NCI-H524 (cell line): ENCODE measurements at regions not wholly inside any gene's neighbourhood (a gene's known extent, or its start where the extent isn't known, plus 50 kb on each side); places are given as distances from the start of the nearest gene placed in this dataset.

ENCODE experiments used
- DNase-seq, 2 experiments: peaks; one replicate each; lab custom pipeline; 2025; lab: John Stamatoyannopoulos, UW

DNA sequence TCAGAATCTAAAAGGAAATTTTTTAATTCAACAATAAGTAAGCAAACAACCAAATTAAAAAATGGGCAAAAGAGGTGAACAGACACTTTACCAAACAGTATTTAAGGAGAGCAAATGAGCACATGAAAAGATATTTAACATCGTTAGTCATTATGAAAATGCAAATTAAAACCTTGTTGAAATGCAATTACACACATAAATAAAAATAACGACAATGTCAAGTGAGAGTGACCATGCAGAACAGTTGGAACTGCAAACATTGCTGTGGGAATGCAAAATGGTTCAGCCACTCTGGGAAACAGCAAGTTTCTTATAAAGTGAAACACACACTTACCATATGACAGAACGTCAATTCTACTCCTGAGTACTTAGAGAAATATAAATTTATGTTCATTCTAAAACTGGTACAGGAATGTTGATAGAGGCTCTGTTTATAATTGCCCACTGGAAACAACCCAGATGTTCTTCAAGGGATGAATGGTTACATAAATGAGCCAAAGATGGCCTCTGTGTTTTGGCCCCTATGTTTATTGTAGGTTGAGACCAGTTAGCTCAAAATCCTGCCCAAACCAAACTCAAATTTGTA, 678.1 kb downstream of the UQCRFS1 start:
- DNase-seq: no peak

DNA sequence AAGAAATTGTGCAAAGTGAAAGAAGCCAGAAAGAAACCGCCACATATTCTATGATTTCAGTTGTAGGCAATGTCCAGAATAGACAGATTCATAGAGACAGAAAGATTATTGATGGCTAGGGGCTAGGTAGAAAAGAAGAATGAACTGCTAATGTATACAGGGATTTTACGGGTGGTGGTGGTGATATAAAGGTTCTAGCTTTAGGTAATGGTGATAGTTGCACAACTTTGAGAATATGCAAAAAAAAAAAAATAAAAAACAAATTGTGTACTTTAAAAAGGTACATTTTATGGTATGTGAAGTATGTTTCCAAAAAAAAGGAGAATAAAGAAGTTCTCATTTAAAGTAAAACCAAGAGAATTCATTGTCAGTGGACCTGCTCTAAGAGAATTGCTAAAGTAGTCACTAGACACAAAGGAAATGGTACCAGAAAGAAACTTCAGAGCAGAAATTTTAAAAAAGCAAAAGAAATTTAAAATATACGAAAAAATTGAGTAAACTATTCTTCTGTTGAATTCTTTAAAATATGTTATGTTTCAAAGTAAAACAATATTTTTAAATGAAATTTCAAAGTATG, 680.1 kb downstream of the UQCRFS1 start:
- no peak for DNase-seq

DNA sequence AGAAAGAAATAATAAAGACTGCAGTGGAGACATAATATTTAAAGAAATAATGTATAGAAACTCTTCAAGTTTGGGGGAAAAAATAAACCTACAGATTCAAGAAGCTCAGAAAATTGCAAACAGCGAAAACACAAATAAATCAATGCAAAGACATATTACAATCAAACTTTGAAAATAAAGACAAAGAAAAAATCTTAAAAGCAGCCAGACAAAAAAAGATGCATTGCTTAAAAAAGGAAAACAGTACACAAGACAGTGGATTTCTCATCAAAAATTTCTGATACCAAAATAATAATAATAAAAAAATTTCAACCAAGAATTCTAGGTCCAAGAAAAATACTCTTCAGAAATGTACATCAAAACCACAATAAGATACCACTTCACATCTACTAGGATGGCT, 681.0 kb downstream of the UQCRFS1 start:
- no peak for DNase-seq

DNA sequence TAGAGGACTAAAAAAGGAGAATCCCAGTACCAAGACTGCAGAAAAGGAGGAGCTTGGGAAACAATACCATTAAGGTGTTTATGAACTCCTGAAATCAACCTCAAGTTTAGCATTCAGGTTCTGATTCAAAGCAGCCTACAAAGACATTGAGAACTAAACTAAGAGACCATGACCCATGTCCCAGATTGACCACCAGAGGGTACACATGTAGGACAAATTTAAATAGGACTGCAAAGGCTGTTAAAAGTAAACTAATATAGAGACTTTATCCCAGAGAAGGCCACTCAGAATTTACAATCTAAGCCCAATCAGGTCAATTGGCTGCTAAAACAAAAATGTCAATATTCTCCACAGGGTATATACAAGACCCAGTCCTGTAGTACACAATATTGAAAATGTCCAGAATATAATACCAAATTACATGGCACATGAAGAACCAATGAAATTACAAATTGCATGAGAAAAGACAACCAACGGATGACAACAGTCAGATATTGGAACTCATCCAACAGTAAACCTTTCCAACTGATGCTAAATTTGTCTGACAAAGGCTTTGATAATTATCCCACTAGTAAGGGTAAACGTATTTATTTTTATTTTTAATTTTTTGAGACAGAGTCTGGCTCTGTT, 682.4 kb downstream of the UQCRFS1 start:
- no peak for DNase-seq

DNA sequence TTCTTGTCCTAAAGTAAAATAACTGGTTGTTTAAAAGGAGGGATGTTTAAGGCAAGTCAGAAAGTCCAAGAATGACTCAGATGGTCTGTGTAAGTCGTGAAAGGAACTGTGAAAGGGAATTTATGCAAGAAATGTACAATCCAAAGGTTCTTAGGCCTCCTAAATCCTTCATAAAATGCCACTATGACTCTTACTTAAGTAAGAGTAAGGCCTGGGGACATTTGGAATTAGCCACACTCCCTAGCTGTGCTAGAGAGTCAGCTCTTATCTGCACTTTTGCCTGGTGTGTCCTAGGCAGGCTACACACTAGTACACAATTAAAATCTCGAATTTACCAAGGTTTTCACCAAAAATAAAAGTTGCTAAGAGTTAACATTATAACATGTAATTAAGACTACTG, 686.9 kb downstream of the UQCRFS1 start:
- DNase-seq: no peak

DNA sequence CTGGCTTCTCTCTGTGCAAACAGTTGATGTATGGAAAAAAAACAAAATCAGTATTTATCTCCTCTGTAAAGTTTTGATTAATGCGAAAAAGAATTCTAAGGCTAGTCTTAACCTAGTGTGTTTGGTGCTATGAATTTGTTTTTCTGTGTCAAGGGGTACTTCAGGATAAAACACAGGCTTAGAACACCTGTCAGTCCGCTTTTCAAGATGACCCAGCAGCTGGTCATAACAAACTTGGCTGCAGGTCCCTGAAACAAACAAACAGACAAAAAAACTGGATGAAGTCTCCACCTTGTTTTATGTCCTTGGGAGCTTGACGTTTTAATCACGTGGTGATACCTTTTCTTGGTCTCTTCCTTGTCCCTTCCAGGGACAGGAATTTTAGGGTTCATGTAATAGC, 689.3 kb downstream of the UQCRFS1 start:
- no peak for DNase-seq

DNA sequence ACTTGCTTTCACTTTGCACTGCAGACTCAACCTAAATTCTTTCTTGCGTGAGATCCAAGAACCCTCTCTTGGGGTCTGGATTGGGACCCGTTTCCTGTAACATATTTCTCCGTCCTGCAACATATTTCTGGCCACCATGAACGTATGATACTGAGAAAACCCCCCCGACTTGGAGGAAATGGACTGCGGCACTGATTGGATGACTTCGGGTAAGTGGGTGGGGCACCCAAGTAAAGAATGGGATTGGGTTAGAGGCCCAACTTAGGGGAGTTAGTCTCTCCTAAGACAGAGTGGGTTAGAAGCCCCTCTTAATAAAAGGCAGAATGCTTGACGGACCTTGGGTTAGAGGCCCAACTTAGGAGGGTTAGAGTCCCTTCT, 690.4 kb downstream of the UQCRFS1 start:
- DNase-seq: no peak

DNA sequence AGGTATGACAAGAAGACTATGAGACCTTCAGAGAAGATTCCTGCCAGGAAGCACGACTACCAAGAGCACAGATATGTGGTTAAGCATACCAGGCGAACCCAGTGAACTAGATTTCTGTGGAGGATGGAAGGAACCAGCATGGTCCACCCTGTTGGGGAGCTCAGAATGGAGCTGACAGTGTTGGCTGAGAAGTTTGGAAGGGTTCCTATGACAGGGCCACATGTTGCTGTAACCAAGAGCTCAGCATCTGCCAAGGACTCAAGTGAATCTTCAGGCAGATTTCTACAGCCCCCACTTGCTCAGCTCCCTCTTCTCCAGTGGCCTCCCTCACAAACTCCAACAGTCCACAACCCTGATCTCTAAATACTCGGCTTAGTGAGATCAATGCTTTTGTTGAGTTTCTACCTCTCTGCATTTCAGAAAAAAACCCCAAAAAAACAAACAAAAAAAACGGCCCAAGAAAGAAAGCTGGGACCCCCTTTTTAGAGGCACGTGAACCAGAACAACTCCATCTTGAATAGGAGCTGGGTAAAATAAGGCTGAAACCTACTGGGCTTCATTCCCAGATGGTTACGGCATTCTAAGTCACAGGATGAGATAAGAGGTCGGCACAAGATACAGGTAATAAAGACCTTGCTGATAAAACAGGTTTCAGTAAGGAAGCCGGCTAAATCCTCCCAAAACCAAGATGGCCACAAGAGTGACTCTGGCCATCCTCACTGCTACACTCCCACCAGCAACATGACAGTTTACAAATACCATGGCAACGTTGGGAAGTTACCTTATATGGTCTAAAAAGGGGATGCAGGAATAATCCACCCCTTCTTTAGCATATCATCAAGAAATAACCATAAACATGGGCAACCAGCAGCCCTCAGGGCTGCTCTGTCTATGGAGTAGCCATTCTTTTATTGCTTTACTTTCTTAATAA, 691.1 kb downstream of the UQCRFS1 start:
- no peak for DNase-seq

DNA sequence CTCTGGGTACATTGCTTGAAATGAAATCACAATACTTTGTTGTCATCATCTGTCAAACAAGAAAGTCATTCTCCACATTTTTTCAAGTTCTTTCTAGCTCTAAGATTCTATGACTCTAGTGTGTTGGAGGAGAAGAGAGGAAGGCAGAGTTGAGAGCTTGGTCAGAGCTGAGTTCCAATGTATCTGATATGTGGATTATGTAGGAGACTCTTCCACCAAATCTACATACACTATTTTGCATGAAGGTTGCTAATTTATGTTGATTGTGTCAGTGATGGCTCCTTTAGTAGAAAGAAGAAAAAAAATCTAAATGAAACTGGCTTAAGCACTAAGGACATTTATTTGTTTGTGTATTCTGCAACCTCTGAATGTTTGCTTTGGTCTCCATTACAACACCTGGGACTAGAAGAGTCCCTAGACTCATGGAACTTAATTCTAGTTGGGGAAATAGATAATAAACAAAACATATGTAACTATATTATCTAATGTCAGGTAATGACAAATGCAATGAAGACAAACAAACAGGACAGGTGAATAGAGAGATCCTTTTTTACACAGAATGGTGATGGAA, 691.9 kb downstream of the UQCRFS1 start:
- DNase-seq: no peak

DNA sequence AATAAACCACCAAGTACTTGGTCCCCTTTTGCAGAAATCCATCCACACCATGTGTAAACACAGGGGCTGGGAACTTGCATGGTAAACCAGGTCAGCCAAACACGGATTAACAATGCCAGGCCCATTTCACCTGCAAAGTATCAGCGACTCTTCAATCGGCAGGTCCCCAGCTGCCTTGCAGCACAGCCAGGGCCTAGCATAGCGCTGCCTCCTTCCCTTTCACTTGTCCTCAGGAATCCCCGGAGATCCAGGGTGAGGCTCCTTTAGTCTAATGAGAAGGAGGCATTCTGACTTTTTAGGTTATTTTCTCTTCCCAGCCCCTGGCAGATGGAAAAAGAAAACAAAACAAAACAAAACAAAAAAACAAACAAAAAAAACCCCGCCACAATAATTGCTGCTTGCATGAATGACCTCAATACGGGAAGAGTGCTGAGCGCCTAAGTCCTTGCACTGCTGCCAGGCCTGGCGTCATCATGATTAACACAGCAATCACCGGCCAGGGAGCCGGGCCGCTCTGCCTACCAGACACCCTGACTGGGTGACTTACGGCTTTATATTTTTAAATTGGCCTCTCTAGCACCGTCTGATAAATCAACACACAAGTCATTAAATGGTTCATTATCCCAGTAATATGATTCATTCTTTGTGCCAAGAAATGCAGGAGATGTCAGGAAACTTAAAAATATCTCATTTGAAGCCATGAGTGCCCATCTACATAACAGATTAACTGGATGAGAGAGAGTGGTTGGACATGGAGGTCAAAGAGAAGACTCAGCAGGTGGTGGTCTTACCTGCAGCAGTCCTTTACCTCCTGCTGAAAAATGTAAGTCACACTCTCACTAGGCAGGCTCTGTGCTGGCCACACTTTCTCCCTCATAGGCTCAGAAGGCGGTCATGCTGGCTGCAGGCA, 692.7 kb downstream of the UQCRFS1 start:
- no peak for DNase-seq

DNA sequence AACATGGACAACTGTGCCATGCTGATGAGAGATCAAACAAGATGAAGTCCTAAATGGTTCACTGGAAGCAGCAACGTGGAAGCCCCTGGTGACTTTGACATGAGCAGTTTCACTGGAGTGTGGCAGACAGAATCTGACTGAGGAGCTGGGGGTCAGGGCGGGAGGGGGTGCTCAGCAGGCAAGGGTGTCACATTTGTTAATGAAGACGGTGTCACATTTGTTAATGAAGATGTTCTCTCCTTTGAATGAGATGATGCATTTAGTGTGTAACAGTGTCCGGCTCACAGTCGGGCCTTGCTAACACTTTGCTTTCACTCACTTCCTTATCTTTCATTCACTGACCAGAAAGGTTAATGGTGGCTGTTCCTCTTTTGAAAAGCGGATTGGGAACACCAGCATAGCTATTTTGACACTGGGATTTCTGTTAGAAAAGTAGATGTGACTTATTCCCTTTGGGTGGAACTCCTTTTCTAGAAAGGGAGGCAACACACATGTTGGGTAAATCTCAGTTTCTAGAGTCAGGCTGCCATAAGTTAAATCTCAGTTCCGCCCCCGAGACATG, 693.7 kb downstream of the UQCRFS1 start:
- no peak for DNase-seq

DNA sequence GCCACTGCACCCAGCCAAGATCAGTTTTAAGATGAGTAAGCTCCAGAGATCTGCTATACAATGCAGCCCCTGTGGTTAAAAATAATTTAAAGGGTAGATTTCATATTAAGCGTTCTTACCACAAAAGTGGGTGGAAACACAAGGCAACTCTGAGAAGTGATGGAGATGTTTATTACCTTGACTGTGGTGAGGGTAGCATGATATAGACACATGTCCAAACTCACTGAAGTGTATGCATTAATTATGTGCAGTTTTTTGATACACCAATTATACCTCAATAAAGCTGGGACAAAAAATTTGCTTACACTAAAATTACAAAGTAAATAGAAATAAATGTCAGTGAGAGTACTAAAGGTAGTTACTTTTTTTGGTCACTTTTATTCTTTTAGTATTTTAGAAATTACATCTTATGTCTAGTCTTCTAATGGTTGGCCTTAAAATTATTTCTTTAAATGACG, 696.5 kb downstream of the UQCRFS1 start:
- DNase-seq: no peak

DNA sequence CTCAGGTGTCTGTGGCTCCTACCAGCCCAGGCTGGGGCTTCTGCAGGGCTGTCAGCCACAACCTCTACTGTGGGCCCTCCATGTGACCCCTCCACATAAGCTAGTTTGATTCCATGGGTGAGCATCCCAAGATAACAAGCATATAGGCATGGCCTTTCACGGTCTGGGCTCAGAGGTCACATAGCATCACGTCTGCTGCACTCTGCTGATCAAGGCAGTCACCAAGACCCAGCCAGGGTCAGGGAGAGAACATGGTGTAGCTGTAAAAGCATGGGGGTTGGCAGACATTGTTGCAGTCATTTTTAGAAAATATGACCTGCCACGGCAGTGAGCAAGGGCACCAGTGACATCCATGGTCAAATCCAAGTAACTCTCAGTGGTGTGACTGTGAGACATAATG, 698.8 kb downstream of the UQCRFS1 start:
- DNase-seq: no peak

DNA sequence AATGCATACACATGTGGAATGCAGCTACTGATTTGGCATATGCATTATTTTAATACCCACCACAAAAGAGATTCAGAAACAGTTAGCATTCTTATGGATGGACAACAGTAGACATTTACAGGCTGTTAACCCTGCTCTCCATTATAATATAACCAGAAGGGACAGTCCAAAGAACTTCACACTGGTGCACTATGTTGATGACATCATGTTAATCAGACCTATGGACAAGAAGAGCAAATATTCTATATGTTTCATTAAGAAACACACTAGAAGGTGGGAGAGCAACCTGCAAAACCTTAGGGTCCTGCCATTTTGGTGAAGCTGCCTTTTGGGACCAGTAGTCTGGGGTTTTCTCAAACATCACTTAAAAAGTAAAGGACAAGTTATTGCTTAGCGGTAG, 701.3 kb downstream of the UQCRFS1 start:
- DNase-seq: no peak

DNA sequence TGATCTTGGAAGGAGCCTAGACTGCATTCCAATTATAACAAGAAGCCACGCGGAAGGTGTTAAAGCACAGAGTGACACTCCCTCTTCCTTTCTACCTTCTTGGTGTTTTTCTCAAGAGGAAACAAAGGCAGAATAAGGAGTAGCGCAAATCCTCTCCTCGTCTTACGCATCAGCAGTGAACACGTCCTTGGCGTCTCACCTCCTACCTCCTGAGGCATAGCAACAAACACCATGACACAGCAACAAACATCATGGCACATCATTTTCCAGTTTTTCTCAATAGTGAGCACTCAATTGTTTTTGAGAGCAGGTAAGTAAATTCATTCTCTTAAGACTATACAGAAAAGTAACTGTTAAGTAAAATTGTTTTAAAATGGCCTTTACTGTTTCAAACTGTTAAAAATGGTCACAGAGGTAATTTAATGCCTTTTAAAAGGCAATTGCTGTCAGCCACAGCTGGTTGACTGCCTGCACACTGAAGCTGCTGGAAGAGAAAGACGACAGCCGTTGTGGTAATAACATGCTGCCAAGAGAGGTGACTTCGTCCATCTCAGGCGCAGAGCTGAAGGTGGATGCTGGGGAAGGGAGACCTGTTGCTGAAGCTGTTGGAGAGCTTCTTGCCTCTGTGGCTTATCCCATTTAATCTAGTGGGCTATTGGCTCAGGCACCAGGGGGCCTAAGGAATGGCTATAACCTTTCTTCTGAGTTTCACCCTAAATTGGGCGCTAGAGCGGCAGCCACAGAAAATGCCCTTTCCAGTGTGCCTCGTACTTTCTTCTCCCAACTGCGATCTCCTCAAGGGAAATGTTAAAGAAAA, 703.7 kb downstream of the UQCRFS1 start:
- no peak for DNase-seq

DNA sequence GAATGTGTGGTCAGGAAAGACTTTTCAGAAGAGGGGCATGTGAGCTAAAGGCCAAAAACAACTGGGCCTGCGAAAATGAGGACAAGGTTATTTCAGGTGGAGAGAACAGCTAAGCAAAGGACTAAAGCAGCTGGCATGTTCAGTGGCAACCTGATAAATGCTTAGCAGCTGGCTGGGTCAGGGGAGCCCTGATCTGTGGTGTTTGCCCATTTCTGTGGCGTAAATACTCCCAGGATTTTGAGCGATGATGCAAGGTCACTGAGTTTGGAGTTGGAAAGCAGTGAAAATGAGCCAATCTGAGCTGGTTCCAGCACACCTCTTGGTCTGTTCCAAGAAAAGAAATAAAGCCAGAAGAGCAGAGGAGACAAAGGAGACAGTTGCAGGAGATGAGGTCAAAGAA, 704.3 kb downstream of the UQCRFS1 start:
- no peak for DNase-seq

DNA sequence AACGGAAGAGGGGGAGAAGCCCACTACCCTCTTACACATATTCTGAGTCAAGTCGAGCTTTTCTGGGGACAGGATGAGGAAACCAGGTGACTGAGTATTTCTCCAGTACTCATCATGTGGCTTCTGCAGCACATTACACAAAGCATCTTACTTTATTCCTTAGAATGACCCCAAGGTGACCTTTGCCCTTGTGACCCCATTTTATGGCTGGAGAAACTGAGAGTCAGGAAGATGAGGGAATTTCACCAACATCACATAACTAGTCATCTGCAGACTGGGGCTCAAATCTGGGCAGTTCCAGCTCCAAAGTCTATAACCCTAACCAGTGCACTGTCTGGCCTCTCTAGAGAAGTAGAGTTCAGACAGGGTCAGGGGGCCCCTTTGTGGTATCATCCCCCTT, 707.0 kb downstream of the UQCRFS1 start:
- no peak for DNase-seq

DNA sequence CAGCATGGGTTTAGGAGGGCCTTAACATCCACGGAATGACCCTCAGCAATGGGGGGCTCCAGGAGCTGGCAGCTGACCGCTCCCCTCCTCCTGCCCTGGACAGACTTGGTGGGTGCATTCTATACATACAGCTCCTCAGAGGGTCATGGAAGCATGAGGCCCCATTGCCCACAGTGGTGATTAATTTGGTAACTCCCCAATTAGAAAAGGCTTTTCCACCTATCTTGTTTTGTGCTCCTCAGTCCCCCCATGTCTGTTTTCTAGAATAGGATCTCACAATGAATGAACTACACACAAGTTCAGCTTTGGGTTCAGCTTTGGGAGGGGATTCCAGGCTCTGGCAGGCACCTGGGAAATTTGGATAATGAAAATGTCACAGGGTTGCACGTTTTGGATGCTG, 707.8 kb downstream of the UQCRFS1 start:
- DNase-seq: no peak

DNA sequence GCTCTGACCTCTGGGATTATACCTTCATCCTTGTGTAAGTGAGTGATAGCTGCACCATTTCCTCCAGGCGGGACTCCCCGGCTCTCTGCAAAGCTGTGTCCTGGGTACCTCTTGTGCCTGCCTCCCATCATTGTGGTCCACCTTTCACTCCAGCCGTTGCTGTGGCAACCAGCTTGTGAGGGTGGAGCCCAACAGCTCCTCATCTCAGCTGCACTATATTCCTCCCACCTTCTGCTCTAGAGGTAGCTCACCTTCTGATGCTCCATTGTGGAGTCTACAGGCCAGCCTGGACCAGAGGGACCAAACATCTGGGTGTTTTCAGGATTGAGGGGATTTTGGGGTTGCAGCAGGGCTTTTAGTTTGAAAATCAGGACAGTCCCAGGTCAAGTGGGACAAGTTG, 708.2 kb downstream of the UQCRFS1 start:
- no peak for DNase-seq

DNA sequence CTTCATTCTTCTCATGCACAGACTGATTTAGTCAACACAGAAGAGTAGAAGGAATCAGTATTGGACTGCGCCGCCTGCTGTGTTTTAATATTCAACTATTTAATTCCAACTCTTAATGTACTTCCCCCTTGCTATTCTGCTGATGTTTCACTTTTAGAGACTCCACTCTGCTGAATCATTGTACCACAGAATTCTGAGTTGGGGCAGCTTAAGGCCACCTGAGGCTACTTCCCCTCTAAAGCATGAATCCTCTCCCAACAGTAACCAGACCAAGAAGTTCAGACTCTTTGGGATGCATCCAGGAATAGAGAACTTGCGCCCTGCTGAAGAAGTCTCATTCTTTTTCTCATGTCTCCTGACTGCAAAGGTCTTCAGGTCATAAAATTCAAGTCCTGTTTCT, 708.8 kb downstream of the UQCRFS1 start:
- DNase-seq: no peak
